ENCODE measurements at regions not wholly inside any gene's neighbourhood (a gene's known extent, or its start where the extent isn't known, plus 50 kb on each side); places are given as distances from the start of the nearest gene placed in this dataset.

- TF ChIP-seq CTCF (IDR thresholded peaks at IDR 0.05) = no peak
- no peak for TF ChIP-seq POLR2A (IDR thresholded peaks at IDR 0.05)
Measured at GRCh38 chr1:78730054-78730453, 80.4 kb downstream of the IFI44 start.
